Glomerular visceral epithelial cell (primary cell): ENCODE measurements at regions not wholly inside any gene's neighbourhood (a gene's known extent, or its start where the extent isn't known, plus 50 kb on each side); places are given as distances from the start of the nearest gene placed in this dataset.

Experiments
- DNase-seq: peaks from one replicate; pipeline ENCODE4 v3.0.0-alpha.2; 2016; ENCODE audit errors: extremely low spot score

- no peak for DNase-seq
These were observed 182.4 kb upstream of the MC4R start for GRCh38 chr18:60554967-60555366.

GRCh38 chr18:60555625-60556024 lies 183.1 kb upstream of the MC4R start:
- DNase-seq, result no peak

- DNase-seq, result no peak
These were observed 183.8 kb upstream of the MC4R start for GRCh38 chr18:60556326-60556725.

GRCh38 chr18:60560071-60560470 lies 187.5 kb upstream of the MC4R start:
- no peak for DNase-seq

- no peak for DNase-seq
These were observed 190.5 kb upstream of the MC4R start for GRCh38 chr18:60563082-60563481.

- no peak for DNase-seq
These were observed 195.6 kb upstream of the MC4R start for GRCh38 chr18:60568220-60568619.

- DNase-seq, result no peak
These were observed 197.6 kb upstream of the MC4R start for GRCh38 chr18:60570172-60570571.

GRCh38 chr18:60577457-60577856 lies 204.9 kb upstream of the MC4R start:
- DNase-seq, result no peak

- no peak for DNase-seq
These were observed 213.1 kb upstream of the MC4R start for GRCh38 chr18:60585670-60586069.

- DNase-seq, result no peak
These were observed 220.7 kb upstream of the MC4R start for GRCh38 chr18:60593249-60593648.

GRCh38 chr18:60596928-60597327 lies 224.4 kb upstream of the MC4R start:
- no peak for DNase-seq

- DNase-seq, result no peak
These were observed 226.7 kb upstream of the MC4R start for GRCh38 chr18:60599267-60599666.

- DNase-seq, result no peak
These were observed 227.4 kb upstream of the MC4R start for GRCh38 chr18:60599995-60600394.

GRCh38 chr18:60601249-60601648 lies 228.7 kb upstream of the MC4R start:
- DNase-seq, result no peak

GRCh38 chr18:60623331-60623730 lies 250.8 kb upstream of the MC4R start:
- DNase-seq, result no peak

- DNase-seq, result no peak
These were observed 251.6 kb upstream of the MC4R start for GRCh38 chr18:60624207-60624606.

GRCh38 chr18:60639836-60640235 lies 267.3 kb upstream of the MC4R start:
- DNase-seq, result no peak

GRCh38 chr18:60643009-60643408 lies 270.4 kb upstream of the MC4R start:
- no peak for DNase-seq

- DNase-seq, result no peak
These were observed 274.1 kb upstream of the MC4R start for GRCh38 chr18:60646725-60647124.

- no peak for DNase-seq
These were observed 276.5 kb upstream of the MC4R start for GRCh38 chr18:60649107-60649506.

- DNase-seq, result no peak
These were observed 277.4 kb upstream of the MC4R start for GRCh38 chr18:60649842-60650536.

GRCh38 chr18:60654298-60654697 lies 281.7 kb upstream of the MC4R start:
- no peak for DNase-seq

GRCh38 chr18:60656553-60656952 lies 284.0 kb upstream of the MC4R start:
- DNase-seq, result no peak

- DNase-seq, result no peak
These were observed 289.9 kb upstream of the MC4R start for GRCh38 chr18:60662491-60662890.
